Natural killer cell (primary cell): ENCODE measurements at regions not wholly inside any gene's neighbourhood (a gene's known extent, or its start where the extent isn't known, plus 50 kb on each side); places are given as distances from the start of the nearest gene placed in this dataset.
"Not testable (repeated sequence)": the region's sequence is repeated elsewhere in the genome, so short reads cannot be mapped to it uniquely, and the experiment has no call there.

Experiments
- ATAC-seq, 3 donors: fragments of 150-1000 bp in 2 of 3; fragments of 200-7000 bp in 1 of 3; cut with Tn5 transposase; 1 replicate in 1 of 3; 2 replicates in 2 of 3; pipeline ENCODE4 v1.10.0; 2021; ENCODE audit warnings: mild to moderate bottlenecking in 2 of 3, moderate library complexity in 2 of 3
- DNase-seq, 2 donors: peaks; one replicate each; pipeline versions ENCODE4 v3.0.0 to v3.0.0-alpha.2; 2013 to 2021; ENCODE audit warnings: mixed read lengths in 1 of 2
- H3K27ac ChIP-seq: one replicate; pipeline ENCODE4 v1.5.1; 2013; ENCODE audit warnings: mild to moderate bottlenecking, low read length
- H3K27me3 ChIP-seq: one replicate; pipeline ENCODE4 v1.6.1; 2013; ENCODE audit warnings: low read length; ENCODE audit not compliant: control insufficient read depth, insufficient read depth
- H3K36me3 ChIP-seq: one replicate; pipeline ENCODE4 v1.6.1; 2013; ENCODE audit warnings: low read length; ENCODE audit not compliant: control insufficient read depth, insufficient read depth
- H3K4me1 ChIP-seq: one replicate; pipeline ENCODE4 v1.6.1; 2013; ENCODE audit warnings: low read length; ENCODE audit not compliant: control insufficient read depth, insufficient read depth
- H3K4me3 ChIP-seq: one replicate; pipeline ENCODE4 v1.5.1; 2013; ENCODE audit warnings: low read length
- H3K9me3 ChIP-seq: one replicate; pipeline ENCODE4 v1.6.1; 2013; ENCODE audit warnings: low read length; ENCODE audit not compliant: control insufficient read depth, insufficient read depth
- H3K27ac Mint-ChIP-seq, 2 donors: one replicate each; pipeline ENCODE4 v1.8.0; 2022; ENCODE audit warnings: mild to moderate bottlenecking in 2 of 2, mixed read lengths in 2 of 2, moderate library complexity in 1 of 2
- H3K27me3 Mint-ChIP-seq, 2 donors: one replicate each; pipeline ENCODE4 v1.8.0; 2022; ENCODE audit warnings: low read depth in 2 of 2, mixed read lengths in 2 of 2
- H3K36me3 Mint-ChIP-seq: one replicate; pipeline ENCODE4 v1.8.0; 2022; ENCODE audit warnings: mixed read lengths
- H3K4me1 Mint-ChIP-seq, 2 donors: one replicate each; pipeline ENCODE4 v1.8.0; 2022; ENCODE audit warnings: mixed read lengths in 2 of 2
- H3K4me3 Mint-ChIP-seq: one replicate; pipeline ENCODE4 v1.8.0; 2022; ENCODE audit warnings: mild to moderate bottlenecking, moderate library complexity, mixed read lengths
- H3K9me3 Mint-ChIP-seq, 2 donors: one replicate each; pipeline ENCODE4 v1.8.0; 2022; ENCODE audit warnings: mixed read lengths in 2 of 2
- CTCF ChIP-seq: fragments of 200-600 bp; IDR thresholded peaks from one replicate; pipeline ENCODE4 v1.8.0; 2022; ENCODE audit warnings: antibody characterized with exemption
- WGBS: methylation state at CpG from one replicate; pipeline ENCODE4 v1.1.7; 2013; ENCODE audit warnings: missing lambda C conversion rate; ENCODE audit not compliant: insufficient coverage; 5-methylcytosine and 5-hydroxymethylcytosine counted together
- intact Hi-C: fragments of 100-400 bp; cut with micrococcal nuclease; formaldehyde crosslinking; loops from one replicate; pipeline ENCODE4 v1.14.2; 2022

DNA sequence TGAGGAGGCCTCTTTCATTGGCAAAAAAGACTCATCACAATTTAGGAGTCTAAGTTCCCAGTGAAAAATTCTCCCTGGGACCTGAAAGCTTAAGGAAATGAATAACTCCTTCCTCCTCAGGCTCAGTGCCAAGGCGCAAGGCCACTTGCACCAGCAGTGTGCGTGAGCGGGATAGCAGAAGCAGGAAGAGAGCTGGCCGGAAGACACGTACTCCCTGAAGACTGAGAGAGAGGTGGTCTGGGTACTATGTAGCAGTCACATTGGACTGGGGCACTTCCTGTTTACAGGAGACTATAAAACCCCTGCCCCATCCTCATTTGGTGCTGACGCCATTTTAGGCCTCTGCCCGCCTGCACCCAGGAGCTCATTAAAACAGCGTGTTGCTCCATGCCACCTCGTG is 66.3 kb upstream of the IL33 start:
- Mint-ChIP-seq H3K9me3 (peaks cover 0 to 2% of the 10 kb centered on the region in 2 donors), H3K4me1 (no peaks in the 10 kb centered on the region), H3K27ac (no peak overlapping the region), H3K36me3 (no peaks in the 10 kb centered on the region), H3K4me3 (no peak overlapping the region), H3K27me3 (peaks cover 24 to 30% of the 10 kb centered on the region in 2 donors)
- H3K27ac ChIP-seq = no peak overlapping the region
- no peaks in the 10 kb centered on the region for H3K4me1 ChIP-seq
- H3K9me3 ChIP-seq = no peaks in the 10 kb centered on the region
- H3K36me3 ChIP-seq = no peaks in the 10 kb centered on the region
- H3K27me3 ChIP-seq = no peaks in the 10 kb centered on the region
- WGBS = 92% methylated on average over 6 of the region's 9 CpGs
- intact Hi-C loops = no loop called here
- no peak for TF ChIP-seq CTCF
- DNase-seq = no peak
- H3K4me3 ChIP-seq = no peak overlapping the region
- ATAC-seq = no peak

DNA sequence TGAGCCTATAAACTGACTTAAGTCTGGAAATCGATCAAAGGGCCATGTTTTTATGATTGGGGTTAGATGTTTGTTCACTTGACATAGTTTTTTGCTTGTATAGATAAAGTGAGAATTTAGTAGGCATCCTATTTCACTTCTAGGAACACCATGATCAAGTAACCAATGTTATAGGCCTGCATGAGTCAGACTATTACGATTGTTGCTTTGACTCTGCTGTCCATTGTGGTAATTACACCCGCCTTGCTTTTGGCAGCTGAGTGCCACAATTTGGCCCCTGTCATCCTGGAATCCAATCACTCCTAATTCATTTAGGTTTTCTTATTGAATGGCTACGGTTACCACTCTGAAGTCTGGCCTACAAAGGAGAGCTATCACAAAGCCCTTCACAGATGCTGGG is 67.8 kb upstream of the IL33 start:
- Histone ChIP-seq H3K4me1 (no peaks in the 10 kb centered on the region), H3K36me3 (no peaks in the 10 kb centered on the region), H3K4me3 (no peak overlapping the region), H3K27me3 (no peaks in the 10 kb centered on the region), H3K9me3 (no peaks in the 10 kb centered on the region), H3K27ac (no peak overlapping the region)
- intact Hi-C loops = no loop called here
- H3K27ac Mint-ChIP-seq = no peak overlapping the region
- no peak for ATAC-seq
- 92% methylated on average over 4 of the region's 4 CpGs for WGBS
- H3K36me3 Mint-ChIP-seq = no peaks in the 10 kb centered on the region
- no peak for DNase-seq
- TF ChIP-seq CTCF = no peak
- peaks cover 0 to 2% of the 10 kb centered on the region in 2 donors for H3K9me3 Mint-ChIP-seq
- no peak overlapping the region for H3K4me3 Mint-ChIP-seq
- H3K27me3 Mint-ChIP-seq = peaks cover 18% of the 10 kb centered on the region in 2 donors
- H3K4me1 Mint-ChIP-seq = no peaks in the 10 kb centered on the region

- DNase-seq = no peak
- H3K36me3 Mint-ChIP-seq = no peaks in the 10 kb centered on the region
- no peak for ATAC-seq
- intact Hi-C loops = no loop called here
- WGBS = 71% methylated on average over 1 of the region's 1 CpG
- H3K4me1 Mint-ChIP-seq = no peaks in the 10 kb centered on the region
- no peaks in the 10 kb centered on the region for H3K9me3 ChIP-seq
- H3K4me3 ChIP-seq = no peak overlapping the region
- peaks cover 0 to 2% of the 10 kb centered on the region in 2 donors for H3K9me3 Mint-ChIP-seq
- H3K36me3 ChIP-seq = no peaks in the 10 kb centered on the region
- no peak overlapping the region for H3K27ac ChIP-seq
- H3K27ac Mint-ChIP-seq = no peak overlapping the region
- no peaks in the 10 kb centered on the region for H3K27me3 ChIP-seq
- no peaks in the 10 kb centered on the region for H3K4me1 ChIP-seq
- H3K27me3 Mint-ChIP-seq = peaks cover 0 to 4% of the 10 kb centered on the region in 2 donors
- TF ChIP-seq CTCF = no peak
- no peak overlapping the region for H3K4me3 Mint-ChIP-seq
Measured at GRCh38 chr9:6144947-6145346, 70.7 kb upstream of the IL33 start.

GRCh38 chr9:6142799-6143454 is 72.7 kb upstream of the IL33 start:
- Mint-ChIP-seq H3K4me1 (no peaks in the 10 kb centered on the region), H3K27ac (no peak overlapping the region), H3K27me3 (peaks cover 0 to 3% of the 10 kb centered on the region in 2 donors), H3K36me3 (no peaks in the 10 kb centered on the region), H3K9me3 (no peaks in the 10 kb centered on the region), H3K4me3 (no peak overlapping the region)
- ATAC-seq (no peak), DNase-seq (no peak)
- Histone ChIP-seq H3K4me3 (no peak overlapping the region), H3K27ac (no peak overlapping the region), H3K36me3 (no peaks in the 10 kb centered on the region), H3K4me1 (no peaks in the 10 kb centered on the region), H3K27me3 (no peaks in the 10 kb centered on the region), H3K9me3 (no peaks in the 10 kb centered on the region)
- intact Hi-C loops = no loop called here
- no peak for TF ChIP-seq CTCF

GRCh38 chr9:6135780-6136179 is 79.8 kb upstream of the IL33 start:
- H3K36me3 ChIP-seq, H3K27ac Mint-ChIP-seq, H3K36me3 Mint-ChIP-seq, ATAC-seq, H3K27ac ChIP-seq, intact Hi-C loops, H3K4me3 ChIP-seq, DNase-seq, H3K4me1 ChIP-seq, H3K9me3 Mint-ChIP-seq, H3K27me3 ChIP-seq, H3K9me3 ChIP-seq, H3K27me3 Mint-ChIP-seq: not testable (repeated sequence)
- WGBS = 88% methylated on average over 15 of the region's 25 CpGs
- Mint-ChIP-seq H3K4me1 (peaks cover 21 to 22% of the 10 kb centered on the region in 2 donors), H3K4me3 (peak overlapping the region; percentile 28)
